Natural killer cell (primary cell): ENCODE measurements at regions not wholly inside any gene's neighbourhood (a gene's known extent, or its start where the extent isn't known, plus 50 kb on each side); places are given as distances from the start of the nearest gene placed in this dataset.

Experiments
- ATAC-seq, 3 donors: fragments of 150-1000 bp in 2 of 3; fragments of 200-7000 bp in 1 of 3; cut with Tn5 transposase; 1 replicate in 1 of 3; 2 replicates in 2 of 3; pipeline ENCODE4 v1.10.0; 2021; ENCODE audit warnings: mild to moderate bottlenecking in 2 of 3, moderate library complexity in 2 of 3
- DNase-seq, 2 donors: peaks; one replicate each; pipeline versions ENCODE4 v3.0.0 to v3.0.0-alpha.2; 2013 to 2021; ENCODE audit warnings: mixed read lengths in 1 of 2
- H3K27ac ChIP-seq: one replicate; pipeline ENCODE4 v1.5.1; 2013; ENCODE audit warnings: mild to moderate bottlenecking, low read length
- H3K27me3 ChIP-seq: one replicate; pipeline ENCODE4 v1.6.1; 2013; ENCODE audit warnings: low read length; ENCODE audit not compliant: control insufficient read depth, insufficient read depth
- H3K36me3 ChIP-seq: one replicate; pipeline ENCODE4 v1.6.1; 2013; ENCODE audit warnings: low read length; ENCODE audit not compliant: control insufficient read depth, insufficient read depth
- H3K4me1 ChIP-seq: one replicate; pipeline ENCODE4 v1.6.1; 2013; ENCODE audit warnings: low read length; ENCODE audit not compliant: control insufficient read depth, insufficient read depth
- H3K4me3 ChIP-seq: one replicate; pipeline ENCODE4 v1.5.1; 2013; ENCODE audit warnings: low read length
- H3K9me3 ChIP-seq: one replicate; pipeline ENCODE4 v1.6.1; 2013; ENCODE audit warnings: low read length; ENCODE audit not compliant: control insufficient read depth, insufficient read depth
- H3K27ac Mint-ChIP-seq, 2 donors: one replicate each; pipeline ENCODE4 v1.8.0; 2022; ENCODE audit warnings: mild to moderate bottlenecking in 2 of 2, mixed read lengths in 2 of 2, moderate library complexity in 1 of 2
- H3K27me3 Mint-ChIP-seq, 2 donors: one replicate each; pipeline ENCODE4 v1.8.0; 2022; ENCODE audit warnings: low read depth in 2 of 2, mixed read lengths in 2 of 2
- H3K36me3 Mint-ChIP-seq: one replicate; pipeline ENCODE4 v1.8.0; 2022; ENCODE audit warnings: mixed read lengths
- H3K4me1 Mint-ChIP-seq, 2 donors: one replicate each; pipeline ENCODE4 v1.8.0; 2022; ENCODE audit warnings: mixed read lengths in 2 of 2
- H3K4me3 Mint-ChIP-seq: one replicate; pipeline ENCODE4 v1.8.0; 2022; ENCODE audit warnings: mild to moderate bottlenecking, moderate library complexity, mixed read lengths
- H3K9me3 Mint-ChIP-seq, 2 donors: one replicate each; pipeline ENCODE4 v1.8.0; 2022; ENCODE audit warnings: mixed read lengths in 2 of 2
- CTCF ChIP-seq: fragments of 200-600 bp; IDR thresholded peaks from one replicate; pipeline ENCODE4 v1.8.0; 2022; ENCODE audit warnings: antibody characterized with exemption
- WGBS: methylation state at CpG from one replicate; pipeline ENCODE4 v1.1.7; 2013; ENCODE audit warnings: missing lambda C conversion rate; ENCODE audit not compliant: insufficient coverage; 5-methylcytosine and 5-hydroxymethylcytosine counted together
- intact Hi-C: fragments of 100-400 bp; cut with micrococcal nuclease; formaldehyde crosslinking; loops from one replicate; pipeline ENCODE4 v1.14.2; 2022

DNA sequence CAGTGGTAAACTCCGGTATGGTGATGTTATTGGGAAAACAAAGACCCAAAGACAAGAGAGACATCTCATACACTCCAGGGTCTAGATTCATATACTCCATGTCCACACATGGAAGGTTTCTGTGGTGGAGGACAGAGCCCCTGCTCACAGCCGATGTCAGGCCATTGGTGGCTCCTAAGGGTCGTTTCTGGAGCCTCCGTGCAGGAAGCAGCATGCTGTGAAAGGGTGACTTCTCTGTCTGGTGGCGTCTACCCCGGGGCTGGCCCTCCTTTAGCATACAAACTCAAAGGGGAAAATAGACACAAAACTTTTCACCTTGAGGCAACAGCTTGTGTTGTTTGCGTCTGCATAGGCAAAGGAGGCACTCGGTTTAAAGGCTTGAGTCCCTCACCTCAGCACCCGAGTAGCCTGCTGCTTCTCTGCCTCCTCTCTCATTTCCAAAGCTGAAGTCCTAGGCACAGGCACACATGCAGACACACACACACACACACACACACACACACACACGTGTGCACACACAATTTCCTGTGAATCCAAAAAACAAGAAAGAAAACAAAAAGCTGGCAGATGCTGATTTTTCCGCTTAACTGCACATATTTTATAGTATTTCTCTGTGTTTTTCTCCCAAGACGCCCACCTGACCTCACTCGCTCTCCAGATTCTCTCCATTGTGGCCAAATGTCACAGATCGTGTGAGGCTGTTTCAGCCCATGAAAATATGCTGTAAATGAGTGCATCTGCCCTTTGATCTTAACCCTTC is 601.4 kb upstream of the MGMT start:
- Mint-ChIP-seq H3K9me3 (no peaks in the 10 kb centered on the region), H3K4me1 (no peaks in the 10 kb centered on the region), H3K4me3 (no peak overlapping the region), H3K36me3 (no peaks in the 10 kb centered on the region), H3K27ac (no peak overlapping the region), H3K27me3 (peaks cover 0 to 3% of the 10 kb centered on the region in 2 donors)
- no peak overlapping the region for H3K4me3 ChIP-seq
- H3K27me3 ChIP-seq, result no peaks in the 10 kb centered on the region
- TF ChIP-seq CTCF, result no peak
- DNase-seq, result no peak
- no peak overlapping the region for H3K27ac ChIP-seq
- H3K4me1 ChIP-seq, result no peaks in the 10 kb centered on the region
- no peaks in the 10 kb centered on the region for H3K9me3 ChIP-seq
- ATAC-seq, result no peak
- no peaks in the 10 kb centered on the region for H3K36me3 ChIP-seq
- WGBS, result 79% methylated on average over 14 of the region's 14 CpGs
- intact Hi-C loops, result no loop called here

DNA sequence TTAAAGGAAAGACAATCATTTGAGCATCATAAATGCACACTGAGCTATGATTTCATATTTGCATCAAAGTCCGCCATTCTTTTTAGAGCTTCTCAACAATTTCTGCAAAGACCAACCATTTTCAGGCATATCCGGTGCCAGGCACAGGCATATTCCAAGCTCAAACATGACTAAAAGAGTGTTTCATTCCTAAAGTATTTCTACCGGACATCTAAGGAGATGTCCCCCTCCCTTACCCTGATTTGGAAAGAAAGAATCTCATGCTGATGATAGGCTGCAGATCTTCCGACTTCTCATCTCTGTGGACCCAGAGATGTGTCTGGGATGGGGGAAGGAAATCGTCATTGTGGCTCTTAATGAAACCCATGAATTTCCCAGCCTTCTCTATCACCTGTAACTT is 600.5 kb upstream of the MGMT start:
- Histone ChIP-seq H3K9me3 (no peaks in the 10 kb centered on the region), H3K4me3 (no peak overlapping the region), H3K4me1 (no peaks in the 10 kb centered on the region), H3K27me3 (no peaks in the 10 kb centered on the region), H3K36me3 (no peaks in the 10 kb centered on the region), H3K27ac (no peak overlapping the region)
- DNase-seq, result no peak
- TF ChIP-seq CTCF, result no peak
- no peak overlapping the region for H3K4me3 Mint-ChIP-seq
- no peak for ATAC-seq
- H3K9me3 Mint-ChIP-seq, result no peaks in the 10 kb centered on the region
- H3K27ac Mint-ChIP-seq, result no peak overlapping the region
- H3K4me1 Mint-ChIP-seq, result no peaks in the 10 kb centered on the region
- H3K36me3 Mint-ChIP-seq, result no peaks in the 10 kb centered on the region
- peaks cover 2 to 9% of the 10 kb centered on the region in 2 donors for H3K27me3 Mint-ChIP-seq
- intact Hi-C loops, result no loop called here
- WGBS, result 89% methylated on average over 3 of the region's 5 CpGs

- no peak for ATAC-seq
- H3K4me1 Mint-ChIP-seq, result no peaks in the 10 kb centered on the region
- DNase-seq, result no peak
- H3K36me3 ChIP-seq, result no peaks in the 10 kb centered on the region
- H3K9me3 ChIP-seq, result no peaks in the 10 kb centered on the region
- H3K27ac ChIP-seq, result no peak overlapping the region
- no peaks in the 10 kb centered on the region for H3K36me3 Mint-ChIP-seq
- H3K9me3 Mint-ChIP-seq, result no peaks in the 10 kb centered on the region
- no peak overlapping the region for H3K4me3 ChIP-seq
- peaks cover 4 to 10% of the 10 kb centered on the region in 2 donors for H3K27me3 Mint-ChIP-seq
- H3K27ac Mint-ChIP-seq, result no peak overlapping the region
- intact Hi-C loops, result no loop called here
- H3K4me3 Mint-ChIP-seq, result no peak overlapping the region
- H3K27me3 ChIP-seq, result no peaks in the 10 kb centered on the region
- no peak for TF ChIP-seq CTCF
- 76% methylated on average over 5 of the region's 8 CpGs for WGBS
- no peaks in the 10 kb centered on the region for H3K4me1 ChIP-seq
These were observed 599.8 kb upstream of the MGMT start for GRCh38 chr10:128867210-128867609.

- H3K27ac ChIP-seq, result no peak overlapping the region
- H3K9me3 Mint-ChIP-seq, result no peaks in the 10 kb centered on the region
- 92% methylated on average over 8 of the region's 8 CpGs for WGBS
- H3K4me1 Mint-ChIP-seq, result no peaks in the 10 kb centered on the region
- TF ChIP-seq CTCF, result no peak
- H3K36me3 Mint-ChIP-seq, result no peaks in the 10 kb centered on the region
- H3K36me3 ChIP-seq, result no peaks in the 10 kb centered on the region
- no peak overlapping the region for H3K4me3 ChIP-seq
- ATAC-seq, result no peak
- no peak overlapping the region for H3K4me3 Mint-ChIP-seq
- no peak for DNase-seq
- no peaks in the 10 kb centered on the region for H3K9me3 ChIP-seq
- peaks cover 4 to 10% of the 10 kb centered on the region in 2 donors for H3K27me3 Mint-ChIP-seq
- no peaks in the 10 kb centered on the region for H3K4me1 ChIP-seq
- intact Hi-C loops, result no loop called here
- H3K27ac Mint-ChIP-seq, result no peak overlapping the region
- H3K27me3 ChIP-seq, result no peaks in the 10 kb centered on the region
These were observed 599.2 kb upstream of the MGMT start for GRCh38 chr10:128867819-128868218.
